IMR-90 (cell line): ENCODE measurements at regions not wholly inside any gene's neighbourhood (a gene's known extent, or its start where the extent isn't known, plus 50 kb on each side); places are given as distances from the start of the nearest gene placed in this dataset.

Experiments
- ATAC-seq: fragments of 200-7000 bp; cut with Tn5 transposase; 2 replicates; pipeline ENCODE4 v1.9.1; 2020; ENCODE audit warnings: low read depth, mild to moderate bottlenecking, moderate library complexity
- BruUV-seq: library from RNA; stranded (reverse); fragments of 400-500 nt; replicated peaks from 2 replicates; lab custom pipeline; 2021; lab: Mats Ljungman, UMichigan
- CTCF ChIA-PET: fragments of 300-600 bp; formaldehyde crosslinking; extraction: SDS; loops from one replicate; lab custom pipeline; 2021; ENCODE audit warnings: antibody characterized with exemption; lab: Yijun Ruan, JAX
- POLR2A ChIA-PET: fragments of 300-600 bp; sonication (Branson Sonifier 250); formaldehyde crosslinking; loops from one replicate; lab custom pipeline; 2022; ENCODE audit warnings: antibody characterized with exemption; ENCODE audit not compliant: unreplicated experiment; lab: Charles Lee
- DNase-seq: peaks from one replicate; pipeline ENCODE4 v3.0.0; 2013
- H2AFZ ChIP-seq: replicated peaks from 2 replicates; pipeline ENCODE3; 2013; ENCODE audit warnings: low read length, mild to moderate bottlenecking; ENCODE audit not compliant: poor library complexity
- H2AK5ac ChIP-seq: 2 replicates; pipeline ENCODE4 v1.6.1; 2013; ENCODE audit warnings: low read depth, low read length, inconsistent platforms
- H2AK9ac ChIP-seq: replicated peaks from 2 replicates; pipeline ENCODE3; 2013; ENCODE audit warnings: mild to moderate bottlenecking, low read depth, low read length, moderate library complexity; ENCODE audit not compliant: poor library complexity
- H2BK120ac ChIP-seq: 2 replicates; pipeline ENCODE4 v1.6.1; 2013; ENCODE audit warnings: low read depth, low read length, inconsistent platforms
- H2BK15ac ChIP-seq: 3 replicates; pipeline ENCODE4 v1.6.1; 2013; ENCODE audit warnings: low read depth, low read length, inconsistent platforms
- H2BK20ac ChIP-seq: 2 replicates; pipeline ENCODE4 v1.6.1; 2013; ENCODE audit warnings: low read depth, mild to moderate bottlenecking, inconsistent platforms, low read length, moderate library complexity
- H2BK5ac ChIP-seq: 2 replicates; pipeline ENCODE4 v1.6.1; 2013; ENCODE audit warnings: mild to moderate bottlenecking, low read depth, low read length, inconsistent platforms; ENCODE audit not compliant: poor library complexity, severe bottlenecking
- H3K14ac ChIP-seq: replicated peaks from 2 replicates; pipeline ENCODE4 v1.6.1; 2013; ENCODE audit warnings: low read depth, low read length, inconsistent platforms
- H3K18ac ChIP-seq: 2 replicates; pipeline ENCODE4 v1.6.1; 2013; ENCODE audit warnings: low read depth, low read length, control low read depth
- H3K23ac ChIP-seq: 2 replicates; pipeline ENCODE4 v1.6.1; 2013; ENCODE audit warnings: low read depth, low read length, inconsistent platforms
- H3K27ac ChIP-seq: 2 replicates; pipeline ENCODE4 v1.5.1; 2013; ENCODE audit warnings: mild to moderate bottlenecking, control low read depth, low read length; ENCODE audit not compliant: insufficient read depth
- H3K27me3 ChIP-seq: 2 replicates; pipeline ENCODE4 v1.6.1; 2013; ENCODE audit warnings: low read length; ENCODE audit not compliant: control insufficient read depth, insufficient read depth
- H3K36me3 ChIP-seq: 2 replicates; pipeline ENCODE4 v1.6.1; 2013; ENCODE audit warnings: low read length, mixed read lengths; ENCODE audit not compliant: control insufficient read depth, insufficient read depth
- H3K4ac ChIP-seq: 2 replicates; pipeline ENCODE4 v1.6.1; 2013; ENCODE audit warnings: low read depth, low read length, inconsistent platforms
- H3K4me1 ChIP-seq: 2 replicates; pipeline ENCODE4 v1.6.1; 2013; ENCODE audit warnings: low read length, mixed read lengths; ENCODE audit not compliant: control insufficient read depth, insufficient read depth
- H3K4me2 ChIP-seq: 2 replicates; pipeline ENCODE4 v1.6.1; 2013; ENCODE audit warnings: low read depth, mild to moderate bottlenecking, control low read depth, low read length, moderate library complexity
- H3K4me3 ChIP-seq: 2 replicates; pipeline ENCODE4 v1.5.1; 2013; ENCODE audit warnings: low read depth, mild to moderate bottlenecking, control low read depth, low read length, moderate library complexity; ENCODE audit not compliant: insufficient read depth
- H3K56ac ChIP-seq: 2 replicates; pipeline ENCODE4 v1.6.1; 2013; ENCODE audit warnings: low read length, inconsistent platforms; ENCODE audit not compliant: insufficient read depth; ENCODE audit errors: extremely low read depth
- H3K79me1 ChIP-seq, 2 experiments: 2 replicates each; pipeline ENCODE4 v1.6.1; 2013; ENCODE audit warnings: low read length in 2 of 2, inconsistent platforms in 1 of 2, low read depth in 1 of 2
- H3K9ac ChIP-seq: 2 replicates; pipeline ENCODE4 v1.6.1; 2013; ENCODE audit warnings: low read depth, low read length, control low read depth
- H3K9me1 ChIP-seq: 2 replicates; pipeline ENCODE4 v1.6.1; 2013; ENCODE audit warnings: low read length, inconsistent platforms; ENCODE audit not compliant: insufficient read depth
- H3K9me3 ChIP-seq: 2 replicates; pipeline ENCODE4 v1.6.1; 2013; ENCODE audit warnings: low read length; ENCODE audit not compliant: control insufficient read depth, insufficient read depth
- H4K20me1 ChIP-seq: 2 replicates; pipeline ENCODE4 v1.6.1; 2013; ENCODE audit warnings: low read length, inconsistent platforms; ENCODE audit not compliant: insufficient read depth
- H4K5ac ChIP-seq: 2 replicates; pipeline ENCODE4 v1.6.1; 2013; ENCODE audit warnings: mild to moderate bottlenecking, low read depth, low read length, control low read depth
- H4K8ac ChIP-seq, 2 experiments: 2 replicates each; pipeline ENCODE4 v1.6.1; 2013; ENCODE audit warnings: low read depth in 2 of 2, low read length in 2 of 2, control low read depth in 1 of 2, inconsistent platforms in 1 of 2
- H4K91ac ChIP-seq: 2 replicates; pipeline ENCODE4 v1.6.1; 2013; ENCODE audit warnings: low read depth, low read length, inconsistent platforms; ENCODE audit not compliant: insufficient read depth
- BHLHE40 ChIP-seq: fragments of 150-350 bp; IDR thresholded peaks from 2 replicates; pipeline ENCODE4 v1.6.1; 2016; ENCODE audit warnings: mild to moderate bottlenecking, low read depth, low read length
- CEBPB ChIP-seq: IDR thresholded peaks from 2 replicates; pipeline ENCODE4 v1.6.1; 2012; ENCODE audit warnings: low read depth, low read length, improper control_type of control experiment
- CHD1 ChIP-seq: IDR thresholded peaks from 2 replicates; pipeline ENCODE4 v1.6.1; 2012; ENCODE audit warnings: low read depth, low read length, improper control_type of control experiment
- CTCF ChIP-seq: conservative IDR thresholded peaks from 2 replicates; pipeline ENCODE4 v1.5.1; 2012; ENCODE audit warnings: mild to moderate bottlenecking, low read depth, low read length, improper control_type of control experiment
- ELK1 ChIP-seq: fragments of 150-350 bp; IDR thresholded peaks from 2 replicates; pipeline ENCODE4 v1.6.1; 2016; ENCODE audit warnings: low read depth, mild to moderate bottlenecking, low read length, moderate library complexity, borderline replicate concordance
- FOS ChIP-seq: fragments of 150-350 bp; IDR thresholded peaks from 2 replicates; pipeline ENCODE4 v1.6.1; 2016; ENCODE audit warnings: low read depth, low read length
- MAFK ChIP-seq: IDR thresholded peaks from 2 replicates; pipeline ENCODE4 v1.6.1; 2012; ENCODE audit warnings: low read depth, low read length, improper control_type of control experiment
- MAZ ChIP-seq: IDR thresholded peaks from 2 replicates; pipeline ENCODE4 v1.6.1; 2012; ENCODE audit warnings: low read depth, mild to moderate bottlenecking, low read length, improper control_type of control experiment, moderate library complexity, borderline replicate concordance
- MXI1 ChIP-seq: IDR thresholded peaks from 2 replicates; pipeline ENCODE4 v1.6.1; 2012; ENCODE audit warnings: low read depth, mild to moderate bottlenecking, low read length, moderate library complexity, borderline replicate concordance
- NFE2L2 ChIP-seq: fragments of 150-350 bp; IDR thresholded peaks from 2 replicates; pipeline ENCODE4 v1.6.1; 2016; ENCODE audit warnings: low read depth, mild to moderate bottlenecking, low read length
- POLR2A ChIP-seq: IDR thresholded peaks from 2 replicates; pipeline ENCODE4 v1.6.1; 2012; ENCODE audit warnings: mild to moderate bottlenecking, low read depth, low read length
- RAD21 ChIP-seq: IDR thresholded peaks from 2 replicates; pipeline ENCODE4 v1.6.1; 2012; ENCODE audit warnings: low read length, improper control_type of control experiment
- RCOR1 ChIP-seq: IDR thresholded peaks from 2 replicates; pipeline ENCODE4 v1.6.1; 2012; ENCODE audit warnings: mild to moderate bottlenecking, low read length, improper control_type of control experiment; ENCODE audit not compliant: insufficient replicate concordance
- RFX5 ChIP-seq: IDR thresholded peaks from 2 replicates; pipeline ENCODE4 v1.8.0; 2012; ENCODE audit warnings: low read depth, mild to moderate bottlenecking, low read length, moderate library complexity
- SMC3 ChIP-seq: fragments of 150-350 bp; IDR thresholded peaks from 2 replicates; pipeline ENCODE4 v1.6.1; 2016; ENCODE audit warnings: low read depth, mild to moderate bottlenecking, antibody characterized with exemption, low read length, moderate library complexity
- USF2 ChIP-seq: fragments of 150-350 bp; IDR thresholded peaks from 2 replicates; pipeline ENCODE4 v1.6.1; 2017; ENCODE audit warnings: mild to moderate bottlenecking, antibody characterized with exemption, low read length, low read depth
- WGBS, 2 experiments: methylation state at CpG; one replicate each; pipeline versions ENCODE4 v1.1.5 to v1.1.7; 2013; ENCODE audit warnings: missing lambda C conversion rate in 2 of 2; ENCODE audit not compliant: insufficient read length in 1 of 2; ENCODE audit errors: extremely low coverage in 2 of 2; 5-methylcytosine and 5-hydroxymethylcytosine counted together
- dilution Hi-C: fragments of 300-500 bp; cut with HindIII; formaldehyde crosslinking; loops from one replicate; pipeline ENCODE4 v1.14.3; 2018; ENCODE audit warnings: low sequenced_read_pairs; ENCODE audit not compliant: unreplicated experiment
- in situ Hi-C: fragments of 300-500 bp; cut with MboI; formaldehyde crosslinking; loops from 3 replicates; pipeline ENCODE4 v1.14.3; 2019; ENCODE audit warnings: low sequenced_read_pairs, inconsistent platforms, mixed read lengths
- intact Hi-C: fragments of 100-400 bp; cut with micrococcal nuclease; formaldehyde crosslinking; loops from 2 replicates; pipeline ENCODE4 v1.10.0; 2022

- Histone ChIP-seq H3K27ac (no peak overlapping the region), H2BK120ac (no peak overlapping the region), H2BK15ac (no peak overlapping the region), H3K18ac (no peak overlapping the region), H3K36me3 (no peaks in the 10 kb centered on the region), H2AK5ac (no peak overlapping the region), H2AFZ (no peak overlapping the region), H3K27me3 (peaks cover 2% of the 10 kb centered on the region; the same call in 1 of the 2 replicates), H3K56ac (no peak overlapping the region), H2AK9ac (no peak overlapping the region), H4K5ac (no peak overlapping the region), H3K14ac (no peak overlapping the region), H3K9me1 (no peaks in the 10 kb centered on the region), H3K9ac (no peak overlapping the region), H3K4me3 (no peak overlapping the region), H3K4me2 (no peak overlapping the region), H4K91ac (no peak overlapping the region), H2BK20ac (no peak overlapping the region), H2BK5ac (no peak overlapping the region), H3K4ac (no peak overlapping the region), H3K4me1 (no peaks in the 10 kb centered on the region; the same call in 1 of the 2 replicates), H3K79me1 (no peaks in the 10 kb centered on the region), H3K9me3 (no peaks in the 10 kb centered on the region), H3K23ac (no peak overlapping the region), H4K20me1 (no peaks in the 10 kb centered on the region), H4K8ac (no peak overlapping the region)
- ChIA-PET CTCF (no interaction called here), POLR2A (no interaction called here)
- DNase-seq, result no peak
- dilution Hi-C loops (no loop called here), in situ Hi-C loops (no loop called here), intact Hi-C loops (no loop called here)
- no peak for ATAC-seq
- no TSS peak for BruUV-seq
- no peak for TF ChIP-seq CEBPB
- TF ChIP-seq RCOR1, result no peak
- no peak for TF ChIP-seq MXI1
- TF ChIP-seq SMC3, result no peak
- no peak for TF ChIP-seq CTCF
- no peak for TF ChIP-seq USF2
- TF ChIP-seq POLR2A, result no peak
- TF ChIP-seq ELK1, result no peak
- no peak for TF ChIP-seq RAD21
- no peak for TF ChIP-seq MAZ
- TF ChIP-seq FOS, result no peak
- no peak for TF ChIP-seq BHLHE40
- TF ChIP-seq RFX5, result no peak
- TF ChIP-seq CHD1, result no peak
- TF ChIP-seq MAFK, result no peak
- TF ChIP-seq NFE2L2, result no peak
- no CpG with 5 or more reads among the region's 2 CpGs for WGBS, 2 experiments
These were observed 438.4 kb upstream of the NPVF start for GRCh38 chr7:25666671-25667060.
